ENCODE measurements at regions not wholly inside any gene's neighbourhood (a gene's known extent, or its start where the extent isn't known, plus 50 kb on each side); places are given as distances from the start of the nearest gene placed in this dataset.

- TF ChIP-seq CTCF (IDR thresholded peaks at IDR 0.05; ENCODE audit: low read depth, low read length, missing input control) (no peak), JUND (IDR thresholded peaks at IDR 0.05) (no peak), ATF3 (IDR thresholded peaks at IDR 0.05) (no peak), GABPA (IDR thresholded peaks at IDR 0.05 in 1 of 2, conservative IDR thresholded peaks at IDR 0.05 in 1 of 2) (no peak)
These were observed 140.0 kb downstream of the GASK1B start for GRCh38 chr4:158032733-158033415.
